Fibroblast of villous mesenchyme (primary cell): ENCODE measurements at regions not wholly inside any gene's neighbourhood (a gene's known extent, or its start where the extent isn't known, plus 50 kb on each side); places are given as distances from the start of the nearest gene placed in this dataset.

Source experiments
- DNase-seq: peaks from one replicate; pipeline ENCODE4 v3.0.0-alpha.2; 2010; ENCODE audit warnings: low read depth
- H3K4me3 ChIP-seq: 2 replicates; pipeline ENCODE4 v1.5.1; 2011; ENCODE audit warnings: low read depth, mild to moderate bottlenecking, low read length
- TF ChIP-seq, protein P1 (sequence below): IDR thresholded peaks from 2 replicates; pipeline ENCODE4 v1.5.1; 2012; ENCODE audit warnings: low read depth, mild to moderate bottlenecking, low read length; ENCODE audit not compliant: insufficient read depth

DNA sequence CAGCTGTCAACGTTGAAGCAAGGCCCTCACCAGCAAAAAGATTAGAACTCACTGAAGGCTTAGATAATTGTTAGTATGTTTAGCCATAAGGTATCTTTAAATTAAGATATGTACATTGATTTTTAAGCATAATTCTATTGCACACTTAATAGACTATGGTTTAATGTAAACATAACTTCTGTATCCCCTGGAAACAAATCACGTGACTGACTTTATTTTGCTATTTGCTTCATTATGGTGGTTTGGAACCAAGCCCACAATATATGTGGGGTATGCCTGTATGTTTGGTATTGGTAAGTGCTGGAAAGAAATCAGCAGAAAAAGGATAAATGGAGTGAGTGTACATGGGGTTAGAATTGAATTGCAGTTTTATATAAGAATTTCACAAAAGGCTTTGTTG lies 111.9 kb downstream of the NMUR2 start:
- TF ChIP-seq, protein P1, sequence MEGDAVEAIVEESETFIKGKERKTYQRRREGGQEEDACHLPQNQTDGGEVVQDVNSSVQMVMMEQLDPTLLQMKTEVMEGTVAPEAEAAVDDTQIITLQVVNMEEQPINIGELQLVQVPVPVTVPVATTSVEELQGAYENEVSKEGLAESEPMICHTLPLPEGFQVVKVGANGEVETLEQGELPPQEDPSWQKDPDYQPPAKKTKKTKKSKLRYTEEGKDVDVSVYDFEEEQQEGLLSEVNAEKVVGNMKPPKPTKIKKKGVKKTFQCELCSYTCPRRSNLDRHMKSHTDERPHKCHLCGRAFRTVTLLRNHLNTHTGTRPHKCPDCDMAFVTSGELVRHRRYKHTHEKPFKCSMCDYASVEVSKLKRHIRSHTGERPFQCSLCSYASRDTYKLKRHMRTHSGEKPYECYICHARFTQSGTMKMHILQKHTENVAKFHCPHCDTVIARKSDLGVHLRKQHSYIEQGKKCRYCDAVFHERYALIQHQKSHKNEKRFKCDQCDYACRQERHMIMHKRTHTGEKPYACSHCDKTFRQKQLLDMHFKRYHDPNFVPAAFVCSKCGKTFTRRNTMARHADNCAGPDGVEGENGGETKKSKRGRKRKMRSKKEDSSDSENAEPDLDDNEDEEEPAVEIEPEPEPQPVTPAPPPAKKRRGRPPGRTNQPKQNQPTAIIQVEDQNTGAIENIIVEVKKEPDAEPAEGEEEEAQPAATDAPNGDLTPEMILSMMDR = no peak
- no peak overlapping the region for H3K4me3 ChIP-seq
- DNase-seq = no peak

DNA sequence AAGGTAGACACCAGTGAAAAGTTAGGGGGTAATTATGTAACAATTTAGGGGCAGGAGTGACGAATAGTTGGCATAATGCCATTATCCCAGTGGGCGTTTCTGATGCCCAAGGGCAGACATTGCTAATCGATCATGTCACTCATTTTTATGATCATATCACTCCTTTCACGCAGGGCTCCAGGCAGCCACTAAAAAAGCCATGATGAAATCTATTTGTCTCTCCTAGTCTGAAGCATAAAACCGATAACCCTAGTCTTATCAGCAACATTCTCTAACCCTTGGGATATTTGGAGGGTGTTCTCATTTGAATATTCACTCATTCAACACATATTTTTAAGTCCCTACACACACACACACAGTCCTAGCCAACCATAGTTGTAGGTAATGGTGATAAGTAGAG lies 114.9 kb downstream of the NMUR2 start:
- H3K4me3 ChIP-seq = no peak overlapping the region
- DNase-seq = no peak
- TF ChIP-seq, protein P1 = no peak

DNA sequence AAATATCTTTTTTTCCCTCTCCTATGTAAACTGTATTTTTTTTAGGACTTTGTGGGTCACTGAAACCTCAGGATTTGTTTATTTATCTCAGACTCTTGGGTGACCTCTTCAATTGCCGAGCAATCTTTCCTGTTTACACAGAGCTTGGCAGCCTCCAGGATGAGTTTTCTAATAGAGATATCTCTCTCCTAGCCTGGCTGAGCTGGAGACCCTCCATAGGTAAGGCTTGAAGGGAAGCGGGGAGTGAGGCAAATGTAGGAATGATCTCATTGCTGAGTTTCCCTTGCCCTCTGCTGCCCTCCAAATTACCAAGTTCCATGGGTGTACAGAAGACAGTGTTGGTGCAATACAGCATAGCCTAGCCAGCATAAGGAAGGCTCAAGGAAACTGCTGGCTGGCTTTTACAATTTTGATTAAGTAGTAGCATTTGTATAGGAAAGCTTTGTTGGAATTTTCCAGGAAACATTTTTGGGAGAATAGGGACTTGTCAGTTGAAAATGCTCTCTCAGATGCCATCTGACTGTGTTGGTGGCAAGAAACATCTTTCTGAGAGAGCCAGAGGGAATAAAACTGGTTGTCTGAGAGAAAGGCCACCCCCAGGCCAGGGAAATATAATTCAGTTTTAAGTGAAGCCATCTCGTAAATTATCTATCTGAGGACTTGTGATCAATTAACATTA lies 116.0 kb downstream of the NMUR2 start:
- TF ChIP-seq, protein P1 = no peak
- no peak for DNase-seq
- H3K4me3 ChIP-seq = no peak overlapping the region

DNA sequence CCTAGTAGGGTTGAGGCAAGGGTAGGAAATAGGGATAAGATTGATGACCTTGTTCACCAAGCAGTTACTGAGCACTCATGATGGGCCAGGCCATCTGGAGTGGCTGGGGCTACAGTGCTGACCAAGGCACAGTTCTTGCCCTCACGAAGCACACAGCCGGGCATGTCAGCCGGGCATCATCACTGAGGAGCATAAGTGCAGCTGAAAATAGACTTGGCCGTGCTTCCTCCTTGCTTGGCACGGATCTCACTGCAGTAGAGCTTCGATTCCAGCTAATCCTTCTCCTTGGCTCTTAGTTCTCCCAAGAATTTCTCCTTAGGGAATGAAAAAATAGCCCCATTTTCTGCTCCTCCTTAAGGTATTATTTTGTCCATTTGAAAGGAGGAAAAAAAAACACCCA lies 116.6 kb downstream of the NMUR2 start:
- DNase-seq = no peak
- no peak overlapping the region for H3K4me3 ChIP-seq
- TF ChIP-seq, protein P1 = no peak

DNA sequence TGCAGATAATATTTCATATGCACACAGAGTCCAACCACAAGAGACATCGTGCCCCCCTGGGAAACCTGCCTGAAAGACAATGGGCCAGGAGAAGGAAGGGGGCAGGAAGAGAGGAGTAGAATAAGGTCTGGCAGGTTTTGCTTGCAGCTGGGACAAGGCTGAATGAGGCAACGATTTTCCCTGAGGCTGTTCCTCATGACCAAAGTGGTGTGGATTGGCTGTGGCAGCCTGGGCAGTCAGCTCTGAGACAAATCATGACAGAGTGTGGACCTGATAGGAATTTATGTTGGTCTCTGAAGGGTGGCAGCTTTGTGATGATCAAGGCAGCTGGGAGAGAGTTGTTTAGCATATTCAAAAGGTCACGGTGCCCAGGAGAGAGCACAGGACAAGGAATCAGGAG lies 119.3 kb downstream of the NMUR2 start:
- no peak overlapping the region for H3K4me3 ChIP-seq
- TF ChIP-seq, protein P1 = no peak
- no peak for DNase-seq

DNA sequence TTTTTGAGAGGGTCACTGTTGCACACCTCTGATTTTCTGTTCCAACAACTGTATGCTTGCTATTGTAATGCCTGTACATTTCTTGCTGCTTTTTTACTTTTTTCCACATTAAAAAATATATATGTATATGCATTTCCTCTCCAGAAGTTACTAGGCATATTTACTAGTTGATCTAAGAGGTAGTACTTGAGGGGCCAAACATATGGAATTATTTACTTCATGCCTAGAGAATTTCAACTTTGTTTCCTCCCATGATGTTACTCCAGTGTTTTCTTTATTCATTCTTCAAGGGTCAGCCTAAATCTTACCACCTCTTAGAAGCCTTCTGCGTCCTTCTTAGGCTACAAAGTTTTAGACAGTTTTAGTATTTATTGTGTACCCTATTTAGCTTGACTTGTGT lies 122.7 kb downstream of the NMUR2 start:
- no peak for DNase-seq
- no peak overlapping the region for H3K4me3 ChIP-seq
- TF ChIP-seq, protein P1 = no peak

DNA sequence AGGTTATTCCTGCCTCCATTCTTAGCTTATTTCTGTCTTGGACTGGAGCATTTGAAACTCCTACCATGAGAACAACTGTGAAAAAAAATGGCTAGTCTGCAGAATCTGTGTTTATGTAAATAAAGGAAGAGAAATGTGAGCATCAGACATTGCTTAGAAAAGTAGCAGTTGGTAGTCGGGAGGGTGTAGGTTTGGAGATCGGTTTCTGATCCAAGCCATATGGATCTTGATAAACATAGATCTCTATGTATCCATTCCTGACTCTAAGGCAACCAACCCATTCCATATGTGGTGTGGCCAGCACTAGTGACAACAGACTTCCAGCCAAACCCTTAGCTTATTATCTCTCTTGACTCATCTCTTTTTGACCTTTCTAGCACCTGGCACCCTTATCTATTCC lies 127.1 kb downstream of the NMUR2 start:
- no peak for DNase-seq
- TF ChIP-seq, protein P1 = no peak
- no peak overlapping the region for H3K4me3 ChIP-seq
